ENCODE measurements at regions not wholly inside any gene's neighbourhood (a gene's known extent, or its start where the extent isn't known, plus 50 kb on each side); places are given as distances from the start of the nearest gene placed in this dataset.

DNA sequence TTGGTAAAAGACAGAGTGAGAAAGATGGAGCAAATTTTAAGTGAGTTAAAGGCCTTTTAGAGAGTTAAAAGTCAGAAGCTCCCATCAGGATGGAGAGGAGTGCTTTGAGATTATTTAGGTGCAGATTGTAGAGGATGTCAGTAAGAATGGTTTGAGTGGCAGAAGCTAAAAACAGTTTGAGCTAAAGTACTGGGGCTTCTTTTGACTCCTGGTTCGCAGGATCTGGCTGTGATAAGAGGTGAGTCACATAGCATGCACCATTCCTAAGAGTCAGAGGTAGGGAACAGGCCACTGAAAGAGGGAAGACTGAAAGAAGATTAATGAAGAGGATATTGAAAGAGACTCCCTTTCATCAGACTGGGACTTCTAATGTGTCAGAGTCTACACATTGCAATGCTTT is 1047.9 kb upstream of the MAP3K7 start:
- Histone ChIP-seq H4K20me1 (replicated peaks in 1 of 2; ENCODE audit: control insufficient read depth in 1 of 2, insufficient read depth in 2 of 2, low read length in 2 of 2) (no peaks in the 10 kb centered on the region), H4K91ac (replicated peaks; ENCODE audit: insufficient read length, low read length) (no peak overlapping the region), H3K4me1 (replicated peaks in 1 of 4; ENCODE audit: control insufficient read depth in 3 of 4, insufficient read depth in 4 of 4, low read length in 3 of 4) (peaks cover 0 to 4% (median 3%) of the 10 kb centered on the region in 4 experiments; a peak in 2 of 7 replicates), H2BK5ac (ENCODE audit: low read depth, low read length) (no peak overlapping the region), H3K36me3 (ENCODE audit: control insufficient read depth in 2 of 4, insufficient read depth in 4 of 4, low read length in 3 of 4) (no peaks in the 10 kb centered on the region), H2BK120ac (replicated peaks; ENCODE audit: low read depth, low read length) (no peak overlapping the region), H2BK15ac (ENCODE audit: low read length) (no peak overlapping the region), H3K79me2 (ENCODE audit: control insufficient read depth in 1 of 2, insufficient read depth in 2 of 2, low read length in 2 of 2) (no peaks in the 10 kb centered on the region), H3K79me1 (ENCODE audit: low read depth, low read length) (no peaks in the 10 kb centered on the region), H3K4me3 (ENCODE audit: extremely low read depth in 1 of 4, insufficient read depth in 2 of 4, low read depth in 3 of 4, low read length in 4 of 4) (no peak overlapping the region), H2BK20ac (ENCODE audit: low read length) (no peak overlapping the region), H3K27ac (ENCODE audit: low read depth, low read length) (no peak overlapping the region), H3K23me2 (ENCODE audit: low read depth, low read length) (no peaks in the 10 kb centered on the region), H3K14ac (ENCODE audit: insufficient read length) (no peak overlapping the region), H3K9me3 (ENCODE audit: insufficient read depth in 2 of 2, low read depth in 1 of 2, low read length in 1 of 2) (no peaks in the 10 kb centered on the region), H3K18ac (ENCODE audit: extremely low read depth, low read length) (no peak overlapping the region), H3K4me2 (ENCODE audit: insufficient read depth in 1 of 2, low read depth in 2 of 2, low read length in 2 of 2) (0 out of 4 replicates have a peak overlapping the region, but pooled peaks of 1 of the 2 experiments have one; percentile 9), H3K56ac (replicated peaks; ENCODE audit: insufficient read length, low read depth, low read length) (no peak overlapping the region), H3K23ac (ENCODE audit: insufficient read length) (no peak overlapping the region), H4K8ac (ENCODE audit: extremely low read depth, insufficient read depth, low read length) (no peak overlapping the region), H3K9ac (replicated peaks in 1 of 4; ENCODE audit: extremely low read depth in 1 of 4, low read depth in 3 of 4, low read length in 3 of 4) (no peak overlapping the region), H3K4ac (replicated peaks; ENCODE audit: insufficient read length, low read depth, low read length) (no peak overlapping the region), H2BK12ac (ENCODE audit: low read depth, low read length) (no peak overlapping the region), H2AK5ac (ENCODE audit: low read depth, low read length) (no peak overlapping the region), H2AFZ (ENCODE audit: low read length) (peak overlapping the region; percentile 77), H4K5ac (ENCODE audit: insufficient read length, low read depth, low read length) (no peak overlapping the region), H3K27me3 (replicated peaks in 1 of 4; ENCODE audit: control insufficient read depth in 3 of 4, extremely low read depth in 1 of 4, insufficient read depth in 3 of 4, low read length in 3 of 4) (no peaks in the 10 kb centered on the region)
- FAIRE-seq (no peak), DNase-seq (ENCODE audit: low read depth in 1 of 2, low spot score in 2 of 2) (no peak)
- 69% methylated on average over 1 of the region's 1 CpG; no CpG with 5 or more reads in 1 of the 2 experiments for WGBS, 2 experiments (ENCODE audit: extremely low coverage in 1 of 2, insufficient coverage in 1 of 2, insufficient read length in 1 of 2, insufficient replicate concordance in 2 of 2, low coverage in 1 of 2, low lambda C conversion rate in 2 of 2, missing lambda C conversion rate in 1 of 2)
- CTCF ChIA-PET (ENCODE audit: partially characterized antibody), result no interaction called here
- no peak for TF ChIP-seq KDM5A (IDR thresholded peaks at IDR 0.05; ENCODE audit: low read length)
- no peak for TF ChIP-seq ASH2L (IDR thresholded peaks at IDR 0.05; ENCODE audit: low read length)
- no peak for TF ChIP-seq SP4 (IDR thresholded peaks at IDR 0.05; ENCODE audit: low read length)
- TF ChIP-seq GTF2F1 (IDR thresholded peaks at IDR 0.05; ENCODE audit: borderline replicate concordance, low read depth, low read length), result no peak
- TF ChIP-seq CBX8 (IDR thresholded peaks at IDR 0.05; ENCODE audit: borderline replicate concordance, low read depth, low read length), result no peak
- POLR2A ChIA-PET (ENCODE audit: partially characterized antibody), result no interaction called here

Data from H1 (cell line).